Activated CD8-positive, alpha-beta T cell treated with anti-CD3 and anti-CD28 coated beads, Interleukin-2, amount 10 ng/mL, durations not matched to agents 7 days and 5 days (primary cell): ENCODE measurements at regions not wholly inside any gene's neighbourhood (a gene's known extent, or its start where the extent isn't known, plus 50 kb on each side); places are given as distances from the start of the nearest gene placed in this dataset.

Experiments used
- ATAC-seq: fragments of 150-1000 bp; cut with Tn5 transposase; one replicate; pipeline ENCODE4 v1.10.0; 2021; ENCODE audit warnings: moderate library complexity
- CTCF ChIA-PET: fragments of 350-600 bp; sonication (Branson Sonifier 250); formaldehyde crosslinking; loops from one replicate; lab custom pipeline; 2021; ENCODE audit warnings: antibody characterized with exemption; lab: Charles Lee
- POLR2A ChIA-PET: fragments of 350-600 bp; sonication (Branson Sonifier 250); formaldehyde crosslinking; loops from one replicate; lab custom pipeline; 2021; ENCODE audit warnings: antibody characterized with exemption; lab: Charles Lee
- DNase-seq: peaks from one replicate; pipeline ENCODE4 v3.0.0-alpha.2; 2020
- H3K27ac Mint-ChIP-seq: one replicate; pipeline ENCODE4 v1.8.0; 2021; ENCODE audit warnings: mild to moderate bottlenecking, mixed read lengths
- H3K27me3 Mint-ChIP-seq: one replicate; pipeline ENCODE4 v1.8.0; 2021; ENCODE audit warnings: low read depth, mixed read lengths
- H3K36me3 Mint-ChIP-seq: one replicate; pipeline ENCODE4 v1.8.0; 2021; ENCODE audit warnings: low read depth, mixed read lengths
- H3K4me1 Mint-ChIP-seq: one replicate; pipeline ENCODE4 v1.8.0; 2021; ENCODE audit warnings: low read depth, mixed read lengths
- H3K4me3 Mint-ChIP-seq: one replicate; pipeline ENCODE4 v1.8.0; 2021; ENCODE audit warnings: mild to moderate bottlenecking, mixed read lengths
- H3K9me3 Mint-ChIP-seq: one replicate; pipeline ENCODE4 v1.8.0; 2022; ENCODE audit warnings: mixed read lengths; ENCODE audit not compliant: insufficient read depth

DNA sequence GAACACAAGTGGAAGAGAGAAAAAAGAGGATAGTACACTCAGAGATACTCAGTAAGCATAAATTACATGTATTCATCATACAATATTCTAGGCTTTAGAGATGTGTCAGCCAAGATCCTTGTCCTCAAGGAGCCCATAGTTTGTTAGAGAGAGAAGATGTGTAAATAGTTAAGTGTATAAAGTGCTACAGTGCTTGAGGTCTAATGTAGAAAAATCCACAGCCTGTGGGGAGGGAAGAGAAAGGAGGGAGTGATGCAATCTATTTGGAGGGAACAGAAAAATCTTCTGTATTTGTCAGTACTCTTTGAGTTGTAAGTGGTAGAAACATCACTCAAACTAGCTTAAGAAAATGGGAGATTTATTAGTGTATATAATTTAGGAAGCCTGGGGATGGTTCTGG is 81.9 kb downstream of the PALM2AKAP2 start:
- no peak overlapping the region for H3K4me3 Mint-ChIP-seq
- H3K27ac Mint-ChIP-seq = no peak overlapping the region
- H3K36me3 Mint-ChIP-seq = no peaks in the 10 kb centered on the region
- ATAC-seq (no peak), DNase-seq (no peak)
- no peaks in the 10 kb centered on the region for H3K9me3 Mint-ChIP-seq
- no peaks in the 10 kb centered on the region for H3K4me1 Mint-ChIP-seq
- peaks cover 13% of the 10 kb centered on the region for H3K27me3 Mint-ChIP-seq
- CTCF ChIA-PET = no interaction called here
- POLR2A ChIA-PET = no interaction called here

DNA sequence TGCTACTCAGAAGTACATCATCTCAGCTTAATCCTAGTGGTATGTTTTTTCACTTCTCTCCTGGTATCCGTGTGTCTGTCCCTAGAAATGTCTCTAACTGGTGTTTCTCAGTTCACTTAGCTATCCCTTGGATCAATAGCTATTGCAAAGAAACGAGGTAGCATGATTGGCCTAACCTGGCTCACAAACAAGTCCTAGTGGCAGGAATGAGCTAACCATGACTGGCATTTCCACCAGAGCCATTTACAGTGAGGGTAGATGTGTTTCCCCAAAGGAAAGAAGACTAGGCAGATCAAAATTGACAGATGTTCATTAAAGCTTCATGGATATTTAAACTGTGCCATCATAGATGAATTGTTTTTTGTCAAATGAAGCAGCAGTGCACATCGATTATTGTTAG is 82.5 kb downstream of the PALM2AKAP2 start:
- Mint-ChIP-seq H3K27me3 (peaks cover 14% of the 10 kb centered on the region), H3K27ac (no peak overlapping the region), H3K9me3 (no peaks in the 10 kb centered on the region), H3K36me3 (no peaks in the 10 kb centered on the region), H3K4me3 (no peak overlapping the region), H3K4me1 (no peaks in the 10 kb centered on the region)
- CTCF ChIA-PET = no interaction called here
- POLR2A ChIA-PET = no interaction called here
- DNase-seq (no peak), ATAC-seq (no peak)

- ChIA-PET POLR2A (no interaction called here), CTCF (no interaction called here)
- Mint-ChIP-seq H3K4me3 (no peak overlapping the region), H3K27ac (no peak overlapping the region), H3K4me1 (no peaks in the 10 kb centered on the region), H3K36me3 (no peaks in the 10 kb centered on the region), H3K9me3 (no peaks in the 10 kb centered on the region), H3K27me3 (peaks cover 22% of the 10 kb centered on the region)
- DNase-seq (no peak), ATAC-seq (no peak)
Measured at GRCh38 chr9:109863961-109864360, 84.0 kb downstream of the PALM2AKAP2 start.

GRCh38 chr9:109865521-109865920 is 85.5 kb downstream of the PALM2AKAP2 start:
- Mint-ChIP-seq H3K27ac (no peak overlapping the region), H3K4me3 (no peak overlapping the region)

DNA sequence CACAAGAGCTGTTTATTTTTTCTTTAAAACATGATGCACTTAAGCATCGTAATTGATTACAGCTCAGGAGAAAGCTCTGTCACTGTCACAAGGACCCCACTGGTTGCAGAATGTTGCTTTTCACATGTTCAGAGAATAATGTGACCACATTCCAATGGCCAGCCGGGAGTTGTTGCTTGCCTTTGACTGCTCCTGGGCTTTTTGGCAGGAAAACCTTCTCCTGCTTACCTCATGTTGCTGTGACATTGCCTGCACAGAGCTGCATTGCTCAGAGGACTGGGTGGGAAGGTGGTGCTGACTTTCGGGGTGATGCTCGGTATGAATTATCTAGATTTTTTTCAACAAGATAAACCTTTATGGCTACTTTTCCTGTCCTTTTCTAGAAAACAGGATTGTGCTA is 88.2 kb downstream of the PALM2AKAP2 start:
- ATAC-seq = no peak
- POLR2A ChIA-PET = no interaction called here
- DNase-seq = no peak
- Mint-ChIP-seq H3K9me3 (no peaks in the 10 kb centered on the region), H3K4me1 (no peaks in the 10 kb centered on the region), H3K27ac (no peak overlapping the region), H3K27me3 (peaks cover 29% of the 10 kb centered on the region), H3K4me3 (no peak overlapping the region), H3K36me3 (no peaks in the 10 kb centered on the region)
- CTCF ChIA-PET = no interaction called here

More at GRCh38 chr9:109865521-109865920, 85.5 kb downstream of the PALM2AKAP2 start:
- Mint-ChIP-seq H3K36me3 (no peaks in the 10 kb centered on the region), H3K9me3 (no peaks in the 10 kb centered on the region), H3K4me1 (no peaks in the 10 kb centered on the region), H3K27me3 (peaks cover 23% of the 10 kb centered on the region)
- DNase-seq = no peak
- ChIA-PET CTCF (no interaction called here), POLR2A (no interaction called here)
- ATAC-seq = no peak

- POLR2A ChIA-PET = no interaction called here
- Mint-ChIP-seq H3K4me1 (no peaks in the 10 kb centered on the region), H3K9me3 (no peaks in the 10 kb centered on the region), H3K27me3 (peaks cover 33% of the 10 kb centered on the region), H3K36me3 (no peaks in the 10 kb centered on the region), H3K27ac (no peak overlapping the region), H3K4me3 (no peak overlapping the region)
- ATAC-seq (no peak), DNase-seq (no peak)
- CTCF ChIA-PET = interaction anchor here (1.1 kb wide), 1 partner anchor 13 kb away, joined by 3 read pairs; no protein-coding TSS in a partner anchor
Measured at GRCh38 chr9:109868722-109869121, 88.7 kb downstream of the PALM2AKAP2 start.

DNA sequence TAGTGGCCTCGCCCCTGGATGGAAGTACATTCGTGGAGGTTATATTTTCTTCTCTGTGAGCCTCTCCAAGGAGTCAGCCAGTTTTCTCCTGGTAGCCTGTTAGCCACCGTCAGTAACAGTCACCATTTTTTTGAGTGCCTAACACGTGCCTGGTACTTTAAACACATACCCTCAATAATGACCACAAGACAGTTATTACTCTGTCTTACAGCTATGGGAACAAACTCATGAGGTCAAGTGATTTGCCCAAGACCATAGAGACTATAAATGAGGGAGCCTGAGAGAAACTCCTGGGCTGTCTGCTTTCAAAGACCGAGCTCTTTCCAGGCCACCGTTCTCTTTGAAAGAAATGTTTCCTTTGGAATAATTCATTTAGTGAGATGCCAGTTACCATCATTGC is 90.4 kb downstream of the PALM2AKAP2 start:
- Mint-ChIP-seq H3K27ac (no peak overlapping the region), H3K27me3 (peaks cover 41% of the 10 kb centered on the region), H3K4me3 (no peak overlapping the region), H3K36me3 (no peaks in the 10 kb centered on the region), H3K9me3 (no peaks in the 10 kb centered on the region), H3K4me1 (no peaks in the 10 kb centered on the region)
- ATAC-seq (no peak), DNase-seq (no peak)
- ChIA-PET POLR2A (no interaction called here), CTCF (no interaction called here)

GRCh38 chr9:109872901-109873300 is 92.9 kb downstream of the PALM2AKAP2 start:
- ATAC-seq = no peak
- CTCF ChIA-PET = interaction anchor here (1.0 kb wide), 1 partner anchor 9 kb away, joined by 3 read pairs; no protein-coding TSS in a partner anchor
- Mint-ChIP-seq H3K9me3 (no peaks in the 10 kb centered on the region), H3K4me3 (no peak overlapping the region), H3K4me1 (no peaks in the 10 kb centered on the region), H3K27ac (no peak overlapping the region), H3K36me3 (no peaks in the 10 kb centered on the region), H3K27me3 (peaks cover 45% of the 10 kb centered on the region)
- DNase-seq = no peak
- POLR2A ChIA-PET = no interaction called here

DNA sequence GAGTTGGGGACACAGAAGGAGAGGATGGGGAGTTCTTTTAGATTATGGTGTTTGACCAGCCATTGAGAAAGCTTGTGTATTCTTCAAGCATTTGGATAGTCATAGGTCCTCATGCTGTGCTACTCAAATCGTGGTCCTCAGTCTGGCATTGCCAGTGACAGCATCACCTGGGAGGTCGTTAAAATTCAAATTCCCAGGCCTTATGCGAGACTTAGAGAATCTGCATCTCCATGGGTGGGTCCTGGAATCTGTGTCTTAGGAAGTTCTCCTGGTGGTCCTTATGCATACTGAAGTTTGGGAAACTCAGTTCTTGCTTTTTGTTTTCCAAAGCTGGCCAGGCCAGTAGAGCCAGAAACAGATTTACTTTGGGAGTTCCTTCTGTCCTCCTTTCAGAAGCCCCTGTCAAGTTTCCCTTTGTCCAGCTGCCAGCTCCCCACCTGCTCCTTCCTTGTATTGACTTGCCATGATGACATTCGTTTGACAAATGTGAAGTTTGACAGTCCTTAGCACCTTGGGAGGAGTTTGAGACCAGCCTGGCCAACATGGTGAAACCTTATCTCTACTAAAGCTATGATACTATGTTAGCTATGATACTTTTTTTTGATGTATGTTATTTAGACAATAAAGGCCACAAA is 95.6 kb downstream of the PALM2AKAP2 start:
- Mint-ChIP-seq H3K27ac (no peak overlapping the region), H3K4me3 (no peak overlapping the region), H3K27me3 (peaks cover 39% of the 10 kb centered on the region), H3K9me3 (no peaks in the 10 kb centered on the region), H3K36me3 (no peaks in the 10 kb centered on the region), H3K4me1 (no peaks in the 10 kb centered on the region)
- ATAC-seq (no peak), DNase-seq (no peak)
- POLR2A ChIA-PET = no interaction called here
- CTCF ChIA-PET = interaction anchor here (1.0 kb wide), 1 partner anchor 11 kb away, joined by 3 read pairs; no protein-coding TSS in a partner anchor

- ChIA-PET POLR2A (no interaction called here), CTCF (no interaction called here)
- peak; percentile 77 for ATAC-seq
- H3K4me1 Mint-ChIP-seq = no peaks in the 10 kb centered on the region
- no peak overlapping the region for H3K27ac Mint-ChIP-seq
- H3K27me3 Mint-ChIP-seq = peaks cover 13% of the 10 kb centered on the region
- no peaks in the 10 kb centered on the region for H3K9me3 Mint-ChIP-seq
- H3K36me3 Mint-ChIP-seq = no peaks in the 10 kb centered on the region
- H3K4me3 Mint-ChIP-seq = no peak overlapping the region
- peak; percentile 47 for DNase-seq
Measured at GRCh38 chr9:109880276-109881169, 100.5 kb downstream of the PALM2AKAP2 start.

DNA sequence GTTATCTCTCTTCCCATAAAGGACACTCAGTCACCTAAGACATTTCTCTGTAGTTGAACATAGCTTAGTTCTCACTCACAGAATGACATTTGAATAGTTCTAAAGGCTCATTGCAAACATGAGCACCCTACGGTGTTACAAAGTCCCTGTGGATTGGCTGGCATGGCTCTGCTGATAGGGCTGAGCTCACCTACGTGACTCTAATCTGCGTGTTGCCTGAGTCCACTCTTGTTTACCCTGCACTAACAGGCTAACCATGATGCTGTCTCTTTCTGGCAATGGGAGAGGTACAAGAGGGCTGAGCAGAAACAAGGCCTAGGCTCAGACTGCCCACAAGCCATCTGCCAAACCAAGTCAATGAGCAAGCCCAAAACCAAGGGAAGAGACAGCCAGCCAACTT is 103.6 kb downstream of the PALM2AKAP2 start:
- Mint-ChIP-seq H3K9me3 (no peaks in the 10 kb centered on the region), H3K27ac (no peak overlapping the region), H3K4me3 (no peak overlapping the region), H3K4me1 (peaks cover 22% of the 10 kb centered on the region), H3K36me3 (no peaks in the 10 kb centered on the region), H3K27me3 (peaks cover 5% of the 10 kb centered on the region)
- ChIA-PET POLR2A (no interaction called here), CTCF (interaction anchor here (0.6 to 1.4 kb wide), 2 partner anchors 110 to 269 kb away, joined by 3 read pairs; no protein-coding TSS in a partner anchor)
- DNase-seq = no peak
- ATAC-seq = no peak

DNA sequence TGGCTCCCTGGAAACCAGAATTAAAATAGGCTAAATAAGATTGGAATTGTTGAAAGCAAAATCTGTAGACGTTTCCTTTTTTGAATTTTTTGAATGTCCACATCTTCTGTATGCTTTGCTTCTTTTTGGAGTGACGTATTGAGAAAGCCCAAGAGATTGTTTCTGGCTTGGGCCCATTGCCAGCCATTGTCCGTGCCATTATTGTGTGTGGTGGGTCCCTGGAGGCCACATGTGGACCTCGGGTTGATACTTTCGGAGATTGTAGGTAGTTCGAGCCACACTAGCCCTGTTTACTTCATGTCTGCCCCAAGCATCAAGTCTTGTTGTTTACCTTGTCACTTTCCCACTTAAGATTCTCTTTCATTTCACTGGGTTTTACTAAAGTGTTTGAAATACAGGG is 106.0 kb downstream of the PALM2AKAP2 start:
- Mint-ChIP-seq H3K4me3 (no peak overlapping the region), H3K4me1 (peaks cover 34% of the 10 kb centered on the region), H3K27ac (peak overlapping the region; percentile 50), H3K27me3 (no peaks in the 10 kb centered on the region), H3K9me3 (no peaks in the 10 kb centered on the region), H3K36me3 (no peaks in the 10 kb centered on the region)
- DNase-seq (no peak), ATAC-seq (no peak)
- CTCF ChIA-PET = interaction anchor here (0.6 to 2.6 kb wide), 8 partner anchors 8 to 357 kb away, joined by 3 to 14 read pairs (median 4); no protein-coding TSS in a partner anchor
- POLR2A ChIA-PET = no interaction called here
